ENCODE measurements at regions not wholly inside any gene's neighbourhood (a gene's known extent, or its start where the extent isn't known, plus 50 kb on each side); places are given as distances from the start of the nearest gene placed in this dataset.

GRCh38 chr9:117868594-117868993 lies 164.4 kb downstream of the TLR4 start:
- H3K27ac ChIP-seq: no peak overlapping the region
- no peak overlapping the region for H2AFZ ChIP-seq
- DNase-seq: no peak
- H3K4me1 ChIP-seq (replicated peaks; ENCODE audit: insufficient read depth): no peaks in the 10 kb centered on the region
- H3K9me3 ChIP-seq (ENCODE audit: insufficient read depth, low read depth): no peaks in the 10 kb centered on the region
- ChIA-PET POLR2A (ENCODE audit: unreplicated experiment) (no interaction called here), CTCF (no interaction called here)
- TF ChIP-seq CTCF (conservative IDR thresholded peaks at IDR 0.05): no peak
- no peak for TF ChIP-seq EZH2 (IDR thresholded peaks at IDR 0.05; ENCODE audit: low read depth)
- intact Hi-C loops (cut with micrococcal nuclease; ENCODE audit: unreplicated experiment): no loop called here
- no peaks in the 10 kb centered on the region for H4K20me1 ChIP-seq (ENCODE audit: insufficient read depth)
- no peaks in the 10 kb centered on the region for H3K79me2 ChIP-seq (ENCODE audit: low read depth)
- H3K4me3 ChIP-seq: no peak overlapping the region
- no peaks in the 10 kb centered on the region for H3K9me2 ChIP-seq (ENCODE audit: insufficient read depth)
- 0 out of 2 replicates have a peak, but pooled peaks cover 3% of the 10 kb centered on the region for H3K27me3 ChIP-seq (ENCODE audit: insufficient read depth, low read depth)
- H3F3A ChIP-seq (ENCODE audit: insufficient read depth, low read depth): no peaks in the 10 kb centered on the region
- BruUV-seq (replicated peaks): no TSS peak
- H3K36me3 ChIP-seq (ENCODE audit: low read depth): no peaks in the 10 kb centered on the region
- no peak overlapping the region for H3K4me2 ChIP-seq

GRCh38 chr9:117869287-117869686 lies 165.1 kb downstream of the TLR4 start:
- TF ChIP-seq CTCF (conservative IDR thresholded peaks at IDR 0.05): no peak
- no peak for TF ChIP-seq EZH2 (IDR thresholded peaks at IDR 0.05; ENCODE audit: low read depth)
- Histone ChIP-seq H4K20me1 (ENCODE audit: insufficient read depth) (no peaks in the 10 kb centered on the region), H2AFZ (no peak overlapping the region), H3K4me2 (no peak overlapping the region), H3K9me2 (ENCODE audit: insufficient read depth) (no peaks in the 10 kb centered on the region), H3K9me3 (ENCODE audit: insufficient read depth, low read depth) (no peaks in the 10 kb centered on the region), H3K79me2 (ENCODE audit: low read depth) (no peaks in the 10 kb centered on the region), H3K27ac (no peak overlapping the region), H3K4me1 (replicated peaks; ENCODE audit: insufficient read depth) (no peaks in the 10 kb centered on the region), H3K4me3 (no peak overlapping the region), H3F3A (ENCODE audit: insufficient read depth, low read depth) (no peaks in the 10 kb centered on the region), H3K27me3 (ENCODE audit: insufficient read depth, low read depth) (0 out of 2 replicates have a peak, but pooled peaks cover 3% of the 10 kb centered on the region), H3K36me3 (ENCODE audit: low read depth) (no peaks in the 10 kb centered on the region)
- no peak for DNase-seq
- intact Hi-C loops (cut with micrococcal nuclease; ENCODE audit: unreplicated experiment): no loop called here
- no TSS peak for BruUV-seq (replicated peaks)
- POLR2A ChIA-PET (ENCODE audit: unreplicated experiment): no interaction called here
- CTCF ChIA-PET: no interaction called here

- Histone ChIP-seq H3K9me2 (ENCODE audit: insufficient read depth) (no peaks in the 10 kb centered on the region), H3K27me3 (ENCODE audit: insufficient read depth, low read depth) (0 out of 2 replicates have a peak, but pooled peaks cover 3% of the 10 kb centered on the region), H4K20me1 (ENCODE audit: insufficient read depth) (no peaks in the 10 kb centered on the region), H3K9me3 (ENCODE audit: insufficient read depth, low read depth) (no peaks in the 10 kb centered on the region), H3K4me2 (no peak overlapping the region), H3K36me3 (ENCODE audit: low read depth) (no peaks in the 10 kb centered on the region), H3F3A (ENCODE audit: insufficient read depth, low read depth) (no peaks in the 10 kb centered on the region), H3K79me2 (ENCODE audit: low read depth) (no peaks in the 10 kb centered on the region), H3K4me3 (no peak overlapping the region), H3K27ac (no peak overlapping the region), H2AFZ (no peak overlapping the region), H3K4me1 (replicated peaks; ENCODE audit: insufficient read depth) (no peaks in the 10 kb centered on the region)
- TF ChIP-seq EZH2 (IDR thresholded peaks at IDR 0.05; ENCODE audit: low read depth): no peak
- TF ChIP-seq CTCF (conservative IDR thresholded peaks at IDR 0.05): no peak
- ChIA-PET CTCF (no interaction called here), POLR2A (ENCODE audit: unreplicated experiment) (no interaction called here)
- DNase-seq: no peak
- intact Hi-C loops (cut with micrococcal nuclease; ENCODE audit: unreplicated experiment): no loop called here
- no TSS peak for BruUV-seq (replicated peaks)
These were observed 165.5 kb downstream of the TLR4 start for GRCh38 chr9:117869712-117870111.
